Osteocyte (in vitro differentiated cells): ENCODE measurements at regions not wholly inside any gene's neighbourhood (a gene's known extent, or its start where the extent isn't known, plus 50 kb on each side); places are given as distances from the start of the nearest gene placed in this dataset.

ENCODE experiments used
- DNase-seq: peaks from one replicate; pipeline ENCODE4 v3.0.0; 2021; ENCODE audit warnings: mixed read lengths; ENCODE audit not compliant: unreplicated experiment; ENCODE audit errors: extremely low spot score
- H3K27ac Mint-ChIP-seq: one replicate; pipeline ENCODE4 v1.8.0; 2021; ENCODE audit warnings: mild to moderate bottlenecking, mixed read lengths; ENCODE audit not compliant: unreplicated experiment
- H3K27me3 Mint-ChIP-seq: one replicate; pipeline ENCODE4 v1.8.0; 2021; ENCODE audit warnings: mixed read lengths; ENCODE audit not compliant: unreplicated experiment
- H3K36me3 Mint-ChIP-seq: one replicate; pipeline ENCODE4 v1.8.0; 2021; ENCODE audit warnings: mixed read lengths; ENCODE audit not compliant: unreplicated experiment
- H3K4me1 Mint-ChIP-seq: one replicate; pipeline ENCODE4 v1.8.0; 2021; ENCODE audit warnings: mixed read lengths; ENCODE audit not compliant: unreplicated experiment
- H3K4me3 Mint-ChIP-seq: one replicate; pipeline ENCODE4 v1.8.0; 2021; ENCODE audit warnings: mild to moderate bottlenecking, moderate library complexity, mixed read lengths; ENCODE audit not compliant: unreplicated experiment
- H3K9me3 Mint-ChIP-seq: one replicate; pipeline ENCODE4 v1.8.0; 2021; ENCODE audit warnings: mixed read lengths; ENCODE audit not compliant: unreplicated experiment
- TF ChIP-seq, protein P1 (sequence below): fragments of 200-600 bp; sonication (generic); IDR thresholded peaks from 2 replicates; pipeline ENCODE4 v1.5.0; 2021; ENCODE audit warnings: antibody characterized with exemption, mild to moderate bottlenecking, moderate library complexity

DNA sequence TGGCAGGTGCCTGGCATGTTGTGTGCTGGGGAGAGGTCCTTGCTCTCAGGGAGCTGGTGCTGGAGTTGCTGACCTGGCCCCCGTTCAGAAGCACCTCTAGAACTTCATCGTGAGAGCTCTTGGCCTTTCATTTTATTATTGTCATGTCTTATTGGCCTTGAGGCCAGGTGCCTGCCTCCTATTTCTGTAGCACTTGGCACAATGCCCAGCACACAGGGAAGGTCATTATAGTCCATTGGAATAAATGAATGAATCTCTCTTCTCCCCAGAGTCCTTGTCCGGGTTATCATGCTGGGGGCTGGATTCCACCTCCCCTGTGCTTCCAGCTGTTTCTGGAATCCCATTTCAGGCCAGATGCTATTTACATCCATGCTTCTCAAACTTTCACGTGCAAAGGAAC lies 169.2 kb downstream of the HAPSTR1 start:
- DNase-seq = no peak
- no peaks in the 10 kb centered on the region for H3K4me1 Mint-ChIP-seq
- H3K27ac Mint-ChIP-seq = no peak overlapping the region
- H3K36me3 Mint-ChIP-seq = no peaks in the 10 kb centered on the region
- no peaks in the 10 kb centered on the region for H3K27me3 Mint-ChIP-seq
- no peak overlapping the region for H3K4me3 Mint-ChIP-seq
- TF ChIP-seq, protein P1, sequence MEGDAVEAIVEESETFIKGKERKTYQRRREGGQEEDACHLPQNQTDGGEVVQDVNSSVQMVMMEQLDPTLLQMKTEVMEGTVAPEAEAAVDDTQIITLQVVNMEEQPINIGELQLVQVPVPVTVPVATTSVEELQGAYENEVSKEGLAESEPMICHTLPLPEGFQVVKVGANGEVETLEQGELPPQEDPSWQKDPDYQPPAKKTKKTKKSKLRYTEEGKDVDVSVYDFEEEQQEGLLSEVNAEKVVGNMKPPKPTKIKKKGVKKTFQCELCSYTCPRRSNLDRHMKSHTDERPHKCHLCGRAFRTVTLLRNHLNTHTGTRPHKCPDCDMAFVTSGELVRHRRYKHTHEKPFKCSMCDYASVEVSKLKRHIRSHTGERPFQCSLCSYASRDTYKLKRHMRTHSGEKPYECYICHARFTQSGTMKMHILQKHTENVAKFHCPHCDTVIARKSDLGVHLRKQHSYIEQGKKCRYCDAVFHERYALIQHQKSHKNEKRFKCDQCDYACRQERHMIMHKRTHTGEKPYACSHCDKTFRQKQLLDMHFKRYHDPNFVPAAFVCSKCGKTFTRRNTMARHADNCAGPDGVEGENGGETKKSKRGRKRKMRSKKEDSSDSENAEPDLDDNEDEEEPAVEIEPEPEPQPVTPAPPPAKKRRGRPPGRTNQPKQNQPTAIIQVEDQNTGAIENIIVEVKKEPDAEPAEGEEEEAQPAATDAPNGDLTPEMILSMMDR = no peak
- peaks cover under 1% of the 10 kb centered on the region for H3K9me3 Mint-ChIP-seq

GRCh38 chr16:9261376-9261775 lies 169.9 kb downstream of the HAPSTR1 start:
- peaks cover 5% of the 10 kb centered on the region for H3K9me3 Mint-ChIP-seq
- H3K4me3 Mint-ChIP-seq = no peak overlapping the region
- TF ChIP-seq, protein P1 = no peak
- H3K27me3 Mint-ChIP-seq = no peaks in the 10 kb centered on the region
- no peaks in the 10 kb centered on the region for H3K36me3 Mint-ChIP-seq
- no peak overlapping the region for H3K27ac Mint-ChIP-seq
- H3K4me1 Mint-ChIP-seq = no peaks in the 10 kb centered on the region
- no peak for DNase-seq

DNA sequence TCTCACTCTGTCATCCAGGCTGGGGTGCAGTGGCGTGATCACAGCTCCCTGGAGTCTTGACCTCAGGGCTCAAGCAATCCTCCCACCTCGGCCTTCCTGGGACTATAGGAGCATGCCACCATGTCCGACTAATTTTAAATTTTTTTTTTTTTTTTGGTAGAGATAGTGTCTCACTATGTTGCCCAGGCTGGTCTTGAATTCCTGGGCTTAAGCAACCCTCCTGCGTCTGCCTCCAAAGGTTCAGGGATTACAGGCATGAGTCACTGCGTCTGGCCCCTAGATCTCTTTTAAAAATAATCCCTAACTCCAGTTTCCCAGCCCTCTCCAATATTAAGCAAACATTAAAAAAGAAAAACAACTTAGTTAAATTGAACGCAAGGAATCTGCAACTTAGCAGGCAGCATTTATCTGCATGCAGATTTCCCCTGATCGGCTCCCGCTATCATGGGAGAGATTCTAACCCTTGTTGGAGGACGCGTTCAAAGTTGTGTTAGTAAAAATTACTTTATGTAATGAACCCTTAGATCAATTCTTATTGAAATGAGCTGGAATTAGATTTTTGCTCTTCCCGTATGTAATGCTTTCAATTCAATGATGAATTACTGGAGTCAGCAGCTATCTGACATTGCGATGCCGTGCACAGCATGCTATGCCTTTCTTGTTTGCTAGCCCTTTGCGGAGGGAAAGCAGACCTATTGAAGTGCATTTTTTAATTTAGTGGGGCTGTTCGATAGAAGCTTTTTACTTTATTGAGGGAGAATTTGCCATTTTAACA lies 171.7 kb downstream of the HAPSTR1 start:
- Mint-ChIP-seq H3K27ac (no peak overlapping the region), H3K27me3 (no peaks in the 10 kb centered on the region)

DNA sequence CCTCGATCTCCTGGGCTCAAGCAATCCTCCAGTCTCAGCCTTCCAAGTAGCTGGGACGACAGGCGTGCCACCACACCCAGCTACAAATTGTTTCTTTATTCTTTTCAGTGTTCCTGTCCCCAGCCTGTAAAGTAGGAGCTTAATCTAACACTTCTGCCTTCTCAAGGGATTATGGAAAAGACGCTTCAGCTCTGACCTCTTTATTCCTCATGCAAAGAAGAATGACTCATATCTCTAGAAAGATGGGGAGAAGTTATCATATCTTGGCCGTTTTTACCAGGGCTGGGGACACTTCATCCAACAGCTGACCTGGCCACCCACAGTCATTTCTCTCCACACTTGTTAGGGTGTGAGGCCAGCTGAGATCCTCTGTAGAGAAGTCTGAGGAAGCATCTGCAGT lies 172.6 kb downstream of the HAPSTR1 start:
- no peaks in the 10 kb centered on the region for H3K4me1 Mint-ChIP-seq
- TF ChIP-seq, protein P1 = no peak
- H3K27me3 Mint-ChIP-seq = no peaks in the 10 kb centered on the region
- no peaks in the 10 kb centered on the region for H3K36me3 Mint-ChIP-seq
- no peak overlapping the region for H3K27ac Mint-ChIP-seq
- peaks cover 5% of the 10 kb centered on the region for H3K9me3 Mint-ChIP-seq
- DNase-seq = no peak
- no peak overlapping the region for H3K4me3 Mint-ChIP-seq

More for the DNA sequence above, 171.7 kb downstream of the HAPSTR1 start:
- Mint-ChIP-seq H3K9me3 (peaks cover 5% of the 10 kb centered on the region), H3K4me3 (no peak overlapping the region), H3K36me3 (no peaks in the 10 kb centered on the region), H3K4me1 (no peaks in the 10 kb centered on the region)
- DNase-seq = no peak
- TF ChIP-seq, protein P1 = no peak

GRCh38 chr16:9268446-9268845 lies 177.0 kb downstream of the HAPSTR1 start:
- no peak overlapping the region for H3K27ac Mint-ChIP-seq
- TF ChIP-seq, protein P1 = no peak
- no peaks in the 10 kb centered on the region for H3K27me3 Mint-ChIP-seq
- no peaks in the 10 kb centered on the region for H3K4me1 Mint-ChIP-seq
- H3K9me3 Mint-ChIP-seq = peaks cover 5% of the 10 kb centered on the region
- H3K36me3 Mint-ChIP-seq = no peaks in the 10 kb centered on the region
- no peak for DNase-seq
- H3K4me3 Mint-ChIP-seq = no peak overlapping the region
